ENCODE measurements at regions not wholly inside any gene's neighbourhood (a gene's known extent, or its start where the extent isn't known, plus 50 kb on each side); places are given as distances from the start of the nearest gene placed in this dataset.

DNA sequence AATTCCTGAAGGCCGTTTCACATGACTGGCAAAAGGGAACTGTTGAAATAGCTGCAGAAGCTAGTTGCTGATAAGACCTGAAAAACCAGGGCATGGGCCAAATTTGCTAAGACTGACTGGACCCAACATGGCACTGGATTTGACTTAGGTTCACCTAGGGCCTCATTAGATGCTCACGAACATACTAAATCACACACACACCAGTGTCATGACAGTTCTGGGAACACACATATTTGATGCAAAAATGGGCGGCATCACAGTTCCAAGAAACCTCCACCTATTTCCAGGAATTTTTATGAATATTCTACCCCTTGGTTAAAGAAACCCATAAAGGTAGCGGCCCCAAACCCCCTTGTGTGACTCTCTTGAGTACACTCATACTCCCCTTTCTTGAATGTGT, 99.6 kb upstream of the OBI1 start:
- TF ChIP-seq, protein P1, sequence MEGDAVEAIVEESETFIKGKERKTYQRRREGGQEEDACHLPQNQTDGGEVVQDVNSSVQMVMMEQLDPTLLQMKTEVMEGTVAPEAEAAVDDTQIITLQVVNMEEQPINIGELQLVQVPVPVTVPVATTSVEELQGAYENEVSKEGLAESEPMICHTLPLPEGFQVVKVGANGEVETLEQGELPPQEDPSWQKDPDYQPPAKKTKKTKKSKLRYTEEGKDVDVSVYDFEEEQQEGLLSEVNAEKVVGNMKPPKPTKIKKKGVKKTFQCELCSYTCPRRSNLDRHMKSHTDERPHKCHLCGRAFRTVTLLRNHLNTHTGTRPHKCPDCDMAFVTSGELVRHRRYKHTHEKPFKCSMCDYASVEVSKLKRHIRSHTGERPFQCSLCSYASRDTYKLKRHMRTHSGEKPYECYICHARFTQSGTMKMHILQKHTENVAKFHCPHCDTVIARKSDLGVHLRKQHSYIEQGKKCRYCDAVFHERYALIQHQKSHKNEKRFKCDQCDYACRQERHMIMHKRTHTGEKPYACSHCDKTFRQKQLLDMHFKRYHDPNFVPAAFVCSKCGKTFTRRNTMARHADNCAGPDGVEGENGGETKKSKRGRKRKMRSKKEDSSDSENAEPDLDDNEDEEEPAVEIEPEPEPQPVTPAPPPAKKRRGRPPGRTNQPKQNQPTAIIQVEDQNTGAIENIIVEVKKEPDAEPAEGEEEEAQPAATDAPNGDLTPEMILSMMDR (IDR thresholded peaks at IDR 0.05; ENCODE audit: insufficient read depth, low read depth, low read length): no peak
- no peak for TF ChIP-seq EZH2 (IDR thresholded peaks at IDR 0.05; ENCODE audit: insufficient read depth, low read length)

Measured in astrocyte (in vitro differentiated cells and primary cell).